Fibroblast of the aortic adventitia (primary cell): ENCODE measurements at regions not wholly inside any gene's neighbourhood (a gene's known extent, or its start where the extent isn't known, plus 50 kb on each side); places are given as distances from the start of the nearest gene placed in this dataset.

ENCODE experiments used
- DNase-seq: peaks from one replicate; pipeline ENCODE4 v3.0.0-alpha.2; 2010; ENCODE audit warnings: low read depth
- H3K4me3 ChIP-seq: 2 replicates; pipeline ENCODE4 v1.5.1; 2011; ENCODE audit warnings: low read depth, mild to moderate bottlenecking, control low read depth, low read length, moderate library complexity
- TF ChIP-seq, protein P1 (sequence below): IDR thresholded peaks from 2 replicates; pipeline ENCODE4 v1.5.1; 2011; ENCODE audit warnings: mild to moderate bottlenecking, low read length, control low read depth, inconsistent platforms; ENCODE audit not compliant: insufficient read depth

DNA sequence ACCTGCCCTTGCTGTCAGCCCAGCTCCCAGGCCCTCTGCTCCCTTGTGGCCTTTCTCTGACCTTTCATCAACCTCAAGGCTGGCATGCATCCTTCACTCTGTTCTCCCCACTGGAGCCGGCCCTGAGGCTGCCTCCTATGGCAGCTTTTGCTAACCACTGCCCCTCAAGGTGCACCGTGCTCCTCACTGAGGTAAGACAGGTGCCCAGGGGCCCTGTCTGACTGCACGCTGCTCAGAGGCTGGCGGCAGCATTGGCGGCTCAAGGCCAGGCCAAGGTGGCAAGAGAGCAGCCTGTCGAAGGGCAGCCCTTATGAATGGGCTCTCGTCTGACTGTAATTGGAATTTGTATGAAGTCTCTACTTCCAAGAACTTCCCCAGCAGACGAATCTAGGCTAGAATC is 172.6 kb downstream of the ZNF248 start:
- no peak overlapping the region for H3K4me3 ChIP-seq
- no peak for DNase-seq
- TF ChIP-seq, protein P1, sequence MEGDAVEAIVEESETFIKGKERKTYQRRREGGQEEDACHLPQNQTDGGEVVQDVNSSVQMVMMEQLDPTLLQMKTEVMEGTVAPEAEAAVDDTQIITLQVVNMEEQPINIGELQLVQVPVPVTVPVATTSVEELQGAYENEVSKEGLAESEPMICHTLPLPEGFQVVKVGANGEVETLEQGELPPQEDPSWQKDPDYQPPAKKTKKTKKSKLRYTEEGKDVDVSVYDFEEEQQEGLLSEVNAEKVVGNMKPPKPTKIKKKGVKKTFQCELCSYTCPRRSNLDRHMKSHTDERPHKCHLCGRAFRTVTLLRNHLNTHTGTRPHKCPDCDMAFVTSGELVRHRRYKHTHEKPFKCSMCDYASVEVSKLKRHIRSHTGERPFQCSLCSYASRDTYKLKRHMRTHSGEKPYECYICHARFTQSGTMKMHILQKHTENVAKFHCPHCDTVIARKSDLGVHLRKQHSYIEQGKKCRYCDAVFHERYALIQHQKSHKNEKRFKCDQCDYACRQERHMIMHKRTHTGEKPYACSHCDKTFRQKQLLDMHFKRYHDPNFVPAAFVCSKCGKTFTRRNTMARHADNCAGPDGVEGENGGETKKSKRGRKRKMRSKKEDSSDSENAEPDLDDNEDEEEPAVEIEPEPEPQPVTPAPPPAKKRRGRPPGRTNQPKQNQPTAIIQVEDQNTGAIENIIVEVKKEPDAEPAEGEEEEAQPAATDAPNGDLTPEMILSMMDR, result no peak

GRCh38 chr10:37682617-37683016 is 174.8 kb downstream of the ZNF248 start:
- H3K4me3 ChIP-seq, result no peak overlapping the region
- no peak for DNase-seq
- TF ChIP-seq, protein P1, result no peak

- TF ChIP-seq, protein P1, result no peak
- H3K4me3 ChIP-seq, result no peak overlapping the region
- no peak for DNase-seq
These were observed 175.8 kb downstream of the ZNF248 start for GRCh38 chr10:37681617-37681999.

DNA sequence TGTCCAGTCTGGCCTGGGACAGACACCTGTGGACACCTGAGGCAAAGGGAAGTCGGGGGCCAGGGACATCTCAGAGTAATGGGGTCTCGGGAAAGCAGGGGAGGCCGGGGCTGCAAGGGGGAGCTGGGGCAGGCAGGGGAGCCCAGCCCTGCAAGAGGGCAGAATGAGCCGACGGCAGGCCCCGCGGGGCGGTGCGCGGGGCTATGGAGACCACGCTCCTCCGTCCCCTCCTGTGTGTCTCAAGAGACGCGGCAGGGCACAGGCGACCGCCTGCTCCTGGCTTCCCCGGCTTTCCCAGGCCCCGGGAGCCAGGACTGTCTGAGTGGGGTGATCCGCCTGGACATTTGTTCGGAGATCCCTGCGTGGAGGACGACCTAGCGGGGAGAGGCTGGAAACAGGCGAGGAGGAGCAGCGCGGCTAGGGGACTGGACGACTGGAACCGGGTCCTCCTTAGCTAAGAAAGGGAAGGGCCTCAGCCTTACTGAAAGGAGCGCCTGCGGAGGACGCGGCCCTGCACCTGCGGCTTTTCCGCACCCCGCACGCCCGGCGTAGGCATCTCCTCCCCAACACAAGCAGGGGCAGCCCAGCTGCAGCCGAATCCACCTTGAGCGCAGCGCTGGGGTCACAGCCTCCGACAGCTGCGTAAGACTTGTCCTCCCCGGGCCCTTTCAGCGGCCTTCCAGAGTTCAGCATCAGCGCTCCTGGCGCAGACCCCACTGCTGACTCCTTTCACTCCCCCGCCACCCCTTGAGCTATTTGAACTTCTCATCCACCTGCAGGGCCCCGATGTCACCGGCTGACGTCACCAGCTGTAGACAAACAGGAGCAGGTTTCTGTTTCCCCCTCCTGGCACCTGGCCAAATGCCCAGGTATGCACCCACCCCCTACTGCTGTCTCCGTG is 176.4 kb downstream of the ZNF248 start:
- no peak for DNase-seq
- TF ChIP-seq, protein P1, result no peak
- no peak overlapping the region for H3K4me3 ChIP-seq

GRCh38 chr10:37680243-37680683 is 177.1 kb downstream of the ZNF248 start:
- TF ChIP-seq, protein P1, result no peak
- DNase-seq, result no peak
- H3K4me3 ChIP-seq, result no peak overlapping the region

GRCh38 chr10:37679465-37679864 is 177.9 kb downstream of the ZNF248 start:
- H3K4me3 ChIP-seq, result no peak overlapping the region
- TF ChIP-seq, protein P1, result no peak
- no peak for DNase-seq

GRCh38 chr10:37675449-37675848 is 182.0 kb downstream of the ZNF248 start:
- DNase-seq, result no peak
- H3K4me3 ChIP-seq, result no peak overlapping the region
- TF ChIP-seq, protein P1, result no peak
